ENCODE measurements at regions not wholly inside any gene's neighbourhood (a gene's known extent, or its start where the extent isn't known, plus 50 kb on each side); places are given as distances from the start of the nearest gene placed in this dataset.
"Not testable (repeated sequence)": the region's sequence is repeated elsewhere in the genome, so short reads cannot be mapped to it uniquely, and the experiment has no call there.

GRCh38 chr2:113551637-113552318 is 53.3 kb downstream of the FOXD4L1 start:
- not testable (repeated sequence) for H3K4me3 ChIP-seq (ENCODE audit: low read depth, low read length)
- DNase-seq (ENCODE audit: low read depth), result peak; percentile 14

GRCh38 chr2:113559820-113560219 is 61.4 kb downstream of the FOXD4L1 start:
- not testable (repeated sequence) for H3K4me3 ChIP-seq (ENCODE audit: low read depth, low read length); DNase-seq (ENCODE audit: low read depth)

DNA sequence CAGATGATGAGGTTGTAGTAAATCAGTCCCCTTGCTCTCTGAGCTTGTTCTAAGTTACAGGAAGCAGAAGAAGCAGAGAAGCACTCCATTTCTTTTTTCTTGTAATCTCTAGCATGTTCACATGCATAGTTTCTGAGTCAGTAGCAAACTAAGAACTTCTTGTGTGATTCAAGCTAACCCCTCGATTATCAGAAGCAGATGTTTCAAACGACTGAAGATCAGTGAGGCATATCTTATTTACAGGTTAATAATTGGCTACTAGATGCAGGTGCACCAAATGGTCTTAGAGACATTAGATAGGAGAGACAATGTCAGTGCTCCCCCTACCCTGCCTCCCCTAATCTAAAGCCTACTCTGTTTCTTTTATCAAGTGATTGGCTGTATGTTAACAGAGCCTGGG is 64.2 kb downstream of the FOXD4L1 start:
- not testable (repeated sequence) for H3K4me3 ChIP-seq (ENCODE audit: low read depth, low read length); DNase-seq (ENCODE audit: low read depth)

GRCh38 chr2:113566674-113567480 is 60.2 kb upstream of the RABL2A start:
- not testable (repeated sequence) for H3K4me3 ChIP-seq (ENCODE audit: low read depth, low read length)
- DNase-seq (ENCODE audit: low read depth), result peak; percentile 29

GRCh38 chr2:113567481-113567849 is 59.6 kb upstream of the RABL2A start:
- H3K4me3 ChIP-seq (ENCODE audit: low read depth, low read length); DNase-seq (ENCODE audit: low read depth): not testable (repeated sequence)

DNA sequence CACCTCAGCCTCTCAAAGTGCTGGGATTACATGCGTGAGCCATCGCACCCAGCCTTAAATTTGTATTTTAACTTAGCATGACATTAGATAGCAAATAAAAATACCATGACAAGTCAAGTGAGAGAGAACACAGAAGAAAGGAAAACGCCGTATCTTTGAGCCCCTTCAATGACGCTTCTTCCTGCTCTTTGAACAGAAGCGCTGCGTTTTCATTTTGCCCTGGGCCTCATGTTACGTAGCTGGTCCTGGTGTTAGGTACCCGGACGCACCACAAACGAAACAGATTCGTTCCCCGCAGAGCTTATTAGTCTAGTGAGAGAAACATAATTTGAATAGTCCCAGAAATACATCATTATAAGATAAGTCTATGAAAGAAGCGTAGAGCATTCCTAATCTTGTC is 58.8 kb upstream of the RABL2A start:
- not testable (repeated sequence) for H3K4me3 ChIP-seq (ENCODE audit: low read depth, low read length); DNase-seq (ENCODE audit: low read depth)

DNA sequence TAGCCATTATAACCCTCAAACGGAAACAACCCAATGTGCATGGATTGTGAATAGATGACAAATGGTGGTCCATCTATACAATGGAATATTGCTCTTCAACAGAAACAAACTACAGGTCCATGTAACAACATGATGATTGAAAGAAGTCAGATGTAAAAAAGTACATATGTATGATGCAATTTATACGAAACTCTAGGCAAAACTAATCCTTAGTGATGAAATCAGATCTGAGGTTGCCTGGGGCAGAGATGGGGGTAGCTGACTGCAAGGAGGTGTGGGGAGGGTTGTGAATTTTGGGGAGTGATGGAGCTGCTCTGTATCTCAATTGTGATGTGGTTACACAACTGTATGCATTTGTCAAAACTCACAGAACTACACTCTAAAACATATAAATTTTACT is 57.0 kb upstream of the RABL2A start:
- not testable (repeated sequence) for DNase-seq (ENCODE audit: low read depth); H3K4me3 ChIP-seq (ENCODE audit: low read depth, low read length)

- not testable (repeated sequence) for DNase-seq (ENCODE audit: low read depth)
Measured at GRCh38 chr2:113570509-113571009, 56.5 kb upstream of the RABL2A start.

GRCh38 chr2:113571482-113572068 is 55.5 kb upstream of the RABL2A start:
- not testable (repeated sequence) for DNase-seq (ENCODE audit: low read depth); H3K4me3 ChIP-seq (ENCODE audit: low read depth, low read length)

More at GRCh38 chr2:113570509-113571009, 56.5 kb upstream of the RABL2A start:
- H3K4me3 ChIP-seq (ENCODE audit: low read depth, low read length), result not testable (repeated sequence)

DNA sequence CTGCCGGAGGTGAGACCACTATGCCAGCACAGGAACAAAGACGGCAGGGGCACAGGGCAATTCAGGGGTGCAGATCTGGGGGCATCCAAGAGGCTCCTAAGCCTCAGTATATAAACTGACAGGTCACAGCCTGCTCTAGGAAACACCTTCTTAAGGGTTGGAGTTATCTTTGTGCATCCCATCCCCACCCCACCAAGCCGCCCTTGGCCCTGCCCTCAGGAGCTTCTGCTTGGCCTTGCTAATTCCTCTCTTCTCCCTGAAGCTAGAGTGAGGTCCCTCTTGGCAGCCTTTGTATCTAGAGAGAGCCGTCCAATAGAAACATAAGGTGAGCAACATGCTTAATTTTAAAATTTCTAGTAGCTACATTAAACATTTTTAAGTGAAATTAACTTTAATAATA is 51.3 kb upstream of the RABL2A start:
- not testable (repeated sequence) for H3K4me3 ChIP-seq (ENCODE audit: low read depth, low read length); DNase-seq (ENCODE audit: low read depth)

- not testable (repeated sequence) for DNase-seq (ENCODE audit: low read depth); H3K4me3 ChIP-seq (ENCODE audit: low read depth, low read length)
Measured at GRCh38 chr2:113576353-113576752, 50.7 kb upstream of the RABL2A start.
